Neuronal stem cell (in vitro differentiated cells): ENCODE measurements at regions not wholly inside any gene's neighbourhood (a gene's known extent, or its start where the extent isn't known, plus 50 kb on each side); places are given as distances from the start of the nearest gene placed in this dataset.

Source experiments
- DNase-seq: peaks from one replicate; pipeline ENCODE4 v3.0.0-alpha.2; 2013; ENCODE audit warnings: low spot score
- H2AFZ ChIP-seq: one replicate; pipeline ENCODE4 v1.6.1; 2013; ENCODE audit warnings: mild to moderate bottlenecking, low read length, inconsistent platforms
- H2AK5ac ChIP-seq: 2 replicates; pipeline ENCODE4 v1.6.1; 2013; ENCODE audit warnings: low read depth, mild to moderate bottlenecking, inconsistent platforms, low read length, moderate library complexity, mixed read lengths
- H2BK120ac ChIP-seq: 2 replicates; pipeline ENCODE4 v1.6.1; 2013; ENCODE audit warnings: low read depth, mild to moderate bottlenecking, inconsistent platforms, low read length, moderate library complexity, mixed read lengths
- H2BK12ac ChIP-seq: one replicate; pipeline ENCODE4 v1.6.1; 2013; ENCODE audit warnings: low read length, inconsistent platforms
- H2BK15ac ChIP-seq: 2 replicates; pipeline ENCODE4 v1.6.1; 2013; ENCODE audit warnings: mild to moderate bottlenecking, low read length, inconsistent platforms, mixed read lengths
- H2BK5ac ChIP-seq: one replicate; pipeline ENCODE4 v1.6.1; 2013; ENCODE audit warnings: inconsistent platforms, mild to moderate bottlenecking, low read length, moderate library complexity
- H3K14ac ChIP-seq: one replicate; pipeline ENCODE4 v1.6.1; 2013; ENCODE audit warnings: low read length, inconsistent platforms
- H3K18ac ChIP-seq: 2 replicates; pipeline ENCODE4 v1.6.1; 2013; ENCODE audit warnings: low read length, inconsistent platforms
- H3K23ac ChIP-seq: 2 replicates; pipeline ENCODE4 v1.6.1; 2013; ENCODE audit warnings: low read depth, mild to moderate bottlenecking, mixed read lengths, low read length, inconsistent platforms; ENCODE audit not compliant: poor library complexity
- H3K27ac ChIP-seq: replicated peaks from 3 replicates; pipeline ENCODE4 v1.5.1; 2013; ENCODE audit warnings: low read length, inconsistent platforms
- H3K27me3 ChIP-seq, 3 experiments: 2 replicates each; pipeline ENCODE4 v1.6.1; 2013; ENCODE audit warnings: low read length in 3 of 3, mild to moderate bottlenecking in 2 of 3, inconsistent platforms in 1 of 3, low read depth in 1 of 3, mixed read lengths in 1 of 3, moderate library complexity in 1 of 3; ENCODE audit not compliant: control insufficient read depth in 3 of 3, insufficient read depth in 3 of 3
- H3K36me3 ChIP-seq, 2 donors: replicated peaks in 1 of 2; 2 replicates each; pipeline ENCODE4 v1.6.1; 2013; ENCODE audit warnings: low read length in 2 of 2; ENCODE audit not compliant: control insufficient read depth in 2 of 2, insufficient read depth in 2 of 2
- H3K4ac ChIP-seq: 2 replicates; pipeline ENCODE4 v1.6.1; 2013; ENCODE audit warnings: inconsistent platforms, mild to moderate bottlenecking, low read length, moderate library complexity
- H3K4me1 ChIP-seq, 2 donors: 1 replicate in 1 of 2; 2 replicates in 1 of 2; pipeline ENCODE4 v1.6.1; 2013; ENCODE audit warnings: low read length in 2 of 2, low read depth in 1 of 2; ENCODE audit not compliant: control insufficient read depth in 2 of 2, insufficient read depth in 1 of 2
- H3K4me2 ChIP-seq: one replicate; pipeline ENCODE4 v1.6.1; 2013; ENCODE audit warnings: mild to moderate bottlenecking, low read length, inconsistent platforms; ENCODE audit not compliant: insufficient read depth, poor library complexity, severe bottlenecking
- H3K4me3 ChIP-seq, 2 donors: 2 replicates each; pipeline ENCODE4 v1.5.1; 2013; ENCODE audit warnings: low read length in 2 of 2, mild to moderate bottlenecking in 2 of 2, inconsistent platforms in 1 of 2, moderate library complexity in 1 of 2
- H3K79me1 ChIP-seq: one replicate; pipeline ENCODE4 v1.6.1; 2013; ENCODE audit warnings: low read depth, mild to moderate bottlenecking, inconsistent platforms, low read length, moderate library complexity
- H3K9ac ChIP-seq: one replicate; pipeline ENCODE4 v1.6.1; 2013; ENCODE audit warnings: mild to moderate bottlenecking, low read depth, low read length, inconsistent platforms; ENCODE audit not compliant: poor library complexity
- H3K9me3 ChIP-seq, 2 donors: replicated peaks in 1 of 2; 2 replicates each; pipeline versions ENCODE3 to v1.6.1; 2013; ENCODE audit warnings: low read length in 2 of 2, mild to moderate bottlenecking in 2 of 2, inconsistent platforms in 1 of 2, low read depth in 1 of 2, mixed read lengths in 1 of 2, moderate library complexity in 1 of 2; ENCODE audit not compliant: control insufficient read depth in 2 of 2, insufficient read depth in 1 of 2
- H4K8ac ChIP-seq: one replicate; pipeline ENCODE4 v1.6.1; 2013; ENCODE audit warnings: low read depth, mild to moderate bottlenecking, inconsistent platforms, low read length, moderate library complexity
- H4K91ac ChIP-seq: one replicate; pipeline ENCODE4 v1.6.1; 2013; ENCODE audit warnings: low read length, low read depth, mild to moderate bottlenecking, inconsistent platforms; ENCODE audit not compliant: poor library complexity
- WGBS, 2 donors: extraction: QIAGEN DNeasy Blood & Tissue Kit; methylation state at CpG; one replicate each; pipeline ENCODE4 v1.1.7; 2013; ENCODE audit warnings: missing lambda C conversion rate in 2 of 2, mixed read lengths in 1 of 2; ENCODE audit not compliant: insufficient read length in 2 of 2, insufficient replicate concordance in 1 of 2; ENCODE audit errors: extremely low coverage in 2 of 2; 5-methylcytosine and 5-hydroxymethylcytosine counted together

GRCh38 chr7:47191876-47192291, 390.0 kb downstream of the TNS3 start:
- H4K8ac ChIP-seq = no peak overlapping the region
- H3K18ac ChIP-seq = no peak overlapping the region
- H3K36me3 ChIP-seq = no peaks in the 10 kb centered on the region
- peaks cover 0 to 4% of the 10 kb centered on the region in 2 donors for H3K4me1 ChIP-seq
- H3K4ac ChIP-seq = no peak overlapping the region
- no peak overlapping the region for H4K91ac ChIP-seq
- no peak overlapping the region for H3K14ac ChIP-seq
- no peak overlapping the region for H3K4me2 ChIP-seq
- no CpG with 5 or more reads among the region's 9 CpGs for WGBS, 2 donors
- H3K27me3 ChIP-seq = peaks cover 0 to 8% (median 0%) of the 10 kb centered on the region in 3 experiments
- H3K9ac ChIP-seq = no peak overlapping the region
- H3K79me1 ChIP-seq = no peaks in the 10 kb centered on the region
- no peak overlapping the region for H2AK5ac ChIP-seq
- H2BK12ac ChIP-seq = no peak overlapping the region
- H3K23ac ChIP-seq = no peak overlapping the region
- no peaks in the 10 kb centered on the region for H3K9me3 ChIP-seq
- DNase-seq = no peak
- H3K4me3 ChIP-seq = no peak overlapping the region
- H3K27ac ChIP-seq = no peak overlapping the region
- H2BK15ac ChIP-seq = no peak overlapping the region
- H2BK5ac ChIP-seq = no peak overlapping the region
- no peak overlapping the region for H2AFZ ChIP-seq
- H2BK120ac ChIP-seq = no peak overlapping the region

DNA sequence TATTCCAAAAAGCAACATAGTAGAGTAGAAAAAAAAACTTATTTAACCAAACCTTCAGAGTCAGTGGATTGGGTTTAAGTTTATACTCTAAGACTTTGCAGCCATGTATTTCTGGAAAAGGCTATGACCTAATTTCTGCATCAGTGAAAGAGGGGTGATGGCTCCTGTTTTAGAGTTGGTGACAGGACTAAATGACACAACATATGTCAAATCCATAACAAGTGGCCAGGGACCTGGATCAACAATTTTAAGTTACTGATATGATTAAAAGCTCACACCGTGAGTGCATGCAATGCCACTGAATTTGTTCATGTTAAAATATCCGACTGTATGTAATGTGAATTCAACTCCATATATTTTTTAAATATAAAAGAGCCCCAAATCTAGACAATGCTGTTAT, 390.6 kb downstream of the TNS3 start:
- H3K9ac ChIP-seq = no peak overlapping the region
- H3K27me3 ChIP-seq = peaks cover 0 to 11% (median 0%) of the 10 kb centered on the region in 3 experiments
- H3K9me3 ChIP-seq = no peaks in the 10 kb centered on the region
- H2BK12ac ChIP-seq = no peak overlapping the region
- H2BK15ac ChIP-seq = no peak overlapping the region
- no peak overlapping the region for H4K8ac ChIP-seq
- WGBS, 2 donors = no CpG with 5 or more reads among the region's 2 CpGs
- H3K18ac ChIP-seq = no peak overlapping the region
- H3K4me1 ChIP-seq = peaks cover 0 to 4% of the 10 kb centered on the region in 2 donors
- no peak overlapping the region for H3K4me3 ChIP-seq
- no peak overlapping the region for H3K4me2 ChIP-seq
- no peak overlapping the region for H2AFZ ChIP-seq
- no peaks in the 10 kb centered on the region for H3K36me3 ChIP-seq
- no peak overlapping the region for H3K27ac ChIP-seq
- no peak overlapping the region for H2BK120ac ChIP-seq
- H3K14ac ChIP-seq = no peak overlapping the region
- DNase-seq = no peak
- no peak overlapping the region for H4K91ac ChIP-seq
- H3K4ac ChIP-seq = no peak overlapping the region
- no peak overlapping the region for H3K23ac ChIP-seq
- no peak overlapping the region for H2BK5ac ChIP-seq
- no peaks in the 10 kb centered on the region for H3K79me1 ChIP-seq
- no peak overlapping the region for H2AK5ac ChIP-seq

- Histone ChIP-seq H2AK5ac (no peak overlapping the region), H3K9ac (no peak overlapping the region), H3K9me3 (no peaks in the 10 kb centered on the region), H4K8ac (no peak overlapping the region), H2BK15ac (no peak overlapping the region), H4K91ac (no peak overlapping the region), H3K79me1 (no peaks in the 10 kb centered on the region), H3K4me3 (no peak overlapping the region), H3K18ac (peak overlapping the region; percentile 40), H3K27me3 (peaks cover 0 to 15% (median 0%) of the 10 kb centered on the region in 3 experiments), H3K4me1 (peaks cover 0 to 4% of the 10 kb centered on the region in 2 donors), H3K36me3 (no peaks in the 10 kb centered on the region), H2BK12ac (no peak overlapping the region), H3K4ac (no peak overlapping the region), H3K23ac (no peak overlapping the region), H3K14ac (no peak overlapping the region), H2BK5ac (no peak overlapping the region), H2AFZ (no peak overlapping the region), H3K27ac (no peak overlapping the region), H2BK120ac (no peak overlapping the region), H3K4me2 (no peak overlapping the region)
- DNase-seq = no peak
- no CpG with 5 or more reads among the region's 4 CpGs for WGBS, 2 donors
Measured at GRCh38 chr7:47190462-47190861, 391.4 kb downstream of the TNS3 start.

DNA sequence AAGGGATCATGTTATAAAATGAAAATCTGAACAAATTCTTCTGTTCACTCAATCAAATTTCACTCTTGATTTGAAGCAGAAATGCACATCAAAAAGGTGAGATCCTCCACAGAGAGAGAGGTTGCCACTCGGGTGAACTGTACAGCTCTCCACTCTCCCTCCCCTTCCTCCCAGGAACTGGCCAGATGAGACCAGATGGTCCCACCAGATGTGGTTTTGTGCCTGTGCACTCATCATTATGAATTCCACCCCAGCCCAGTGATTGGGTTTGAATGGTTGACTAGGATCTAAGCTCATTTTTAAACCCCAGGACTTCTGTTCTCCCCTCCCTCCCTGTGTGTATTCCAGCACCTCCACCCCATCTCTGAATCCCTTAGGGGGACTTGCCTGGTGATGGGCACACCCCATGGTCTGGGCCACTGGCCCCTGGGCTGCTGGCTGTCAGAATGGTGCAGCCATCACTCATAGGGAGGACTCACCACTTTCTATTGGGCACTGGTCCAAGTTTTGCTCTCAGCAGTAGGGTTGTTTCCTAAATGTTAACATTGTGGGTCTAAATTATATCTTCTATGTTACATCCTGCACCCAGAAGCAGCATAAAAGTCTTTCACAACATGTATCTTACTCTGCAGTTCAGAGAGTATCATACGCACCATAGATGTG, 393.1 kb downstream of the TNS3 start:
- no peak overlapping the region for H2AFZ ChIP-seq
- H3K9ac ChIP-seq = no peak overlapping the region
- H3K4me3 ChIP-seq = no peak overlapping the region
- DNase-seq = no peak
- H3K18ac ChIP-seq = no peak overlapping the region
- no CpG with 5 or more reads among the region's 2 CpGs for WGBS, 2 donors
- H3K4me2 ChIP-seq = no peak overlapping the region
- H3K4ac ChIP-seq = no peak overlapping the region
- H2BK5ac ChIP-seq = no peak overlapping the region
- H3K4me1 ChIP-seq = peaks cover 0 to 4% of the 10 kb centered on the region in 2 donors
- no peak overlapping the region for H2AK5ac ChIP-seq
- no peak overlapping the region for H4K91ac ChIP-seq
- H3K79me1 ChIP-seq = no peaks in the 10 kb centered on the region
- no peak overlapping the region for H4K8ac ChIP-seq
- no peak overlapping the region for H3K23ac ChIP-seq
- peaks cover 0 to 15% (median 0%) of the 10 kb centered on the region in 3 experiments for H3K27me3 ChIP-seq
- H2BK120ac ChIP-seq = no peak overlapping the region
- H3K36me3 ChIP-seq = no peaks in the 10 kb centered on the region
- H3K27ac ChIP-seq = no peak overlapping the region
- H3K9me3 ChIP-seq = no peaks in the 10 kb centered on the region
- no peak overlapping the region for H2BK15ac ChIP-seq
- no peak overlapping the region for H3K14ac ChIP-seq
- H2BK12ac ChIP-seq = no peak overlapping the region
